ENCODE measurements at regions not wholly inside any gene's neighbourhood (a gene's known extent, or its start where the extent isn't known, plus 50 kb on each side); places are given as distances from the start of the nearest gene placed in this dataset.
"Not testable (repeated sequence)": the region's sequence is repeated elsewhere in the genome, so short reads cannot be mapped to it uniquely, and the experiment has no call there.

DNA sequence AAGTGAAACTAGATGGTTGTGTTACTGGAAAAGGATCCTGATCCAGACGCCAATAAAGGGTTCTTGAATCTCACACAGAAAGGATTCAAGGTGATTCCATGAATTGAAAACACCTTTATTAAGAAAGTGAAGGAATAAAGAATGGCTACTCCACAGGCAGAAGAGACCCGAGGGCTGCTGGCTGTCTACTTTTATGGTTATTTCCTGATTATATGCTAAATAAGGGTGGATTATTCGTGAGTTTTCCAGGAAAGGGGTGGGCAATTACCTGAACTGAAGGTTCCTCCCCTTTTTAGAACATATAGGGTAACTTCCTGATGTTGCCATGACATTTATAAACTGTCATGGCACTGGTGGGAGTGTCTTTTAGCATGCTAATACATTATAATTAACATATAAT, 50.9 kb upstream of the WARS2 start:
- DNase-seq (ENCODE audit: low read depth in 2 of 2), result no peak
- TF ChIP-seq, protein P1, sequence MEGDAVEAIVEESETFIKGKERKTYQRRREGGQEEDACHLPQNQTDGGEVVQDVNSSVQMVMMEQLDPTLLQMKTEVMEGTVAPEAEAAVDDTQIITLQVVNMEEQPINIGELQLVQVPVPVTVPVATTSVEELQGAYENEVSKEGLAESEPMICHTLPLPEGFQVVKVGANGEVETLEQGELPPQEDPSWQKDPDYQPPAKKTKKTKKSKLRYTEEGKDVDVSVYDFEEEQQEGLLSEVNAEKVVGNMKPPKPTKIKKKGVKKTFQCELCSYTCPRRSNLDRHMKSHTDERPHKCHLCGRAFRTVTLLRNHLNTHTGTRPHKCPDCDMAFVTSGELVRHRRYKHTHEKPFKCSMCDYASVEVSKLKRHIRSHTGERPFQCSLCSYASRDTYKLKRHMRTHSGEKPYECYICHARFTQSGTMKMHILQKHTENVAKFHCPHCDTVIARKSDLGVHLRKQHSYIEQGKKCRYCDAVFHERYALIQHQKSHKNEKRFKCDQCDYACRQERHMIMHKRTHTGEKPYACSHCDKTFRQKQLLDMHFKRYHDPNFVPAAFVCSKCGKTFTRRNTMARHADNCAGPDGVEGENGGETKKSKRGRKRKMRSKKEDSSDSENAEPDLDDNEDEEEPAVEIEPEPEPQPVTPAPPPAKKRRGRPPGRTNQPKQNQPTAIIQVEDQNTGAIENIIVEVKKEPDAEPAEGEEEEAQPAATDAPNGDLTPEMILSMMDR (IDR thresholded peaks at IDR 0.05; ENCODE audit: low read depth, low read length), result no peak
- no peak overlapping the region for H3K4me3 ChIP-seq (replicated peaks in 1 of 2; ENCODE audit: low read depth in 2 of 2, low read length in 2 of 2)

DNA sequence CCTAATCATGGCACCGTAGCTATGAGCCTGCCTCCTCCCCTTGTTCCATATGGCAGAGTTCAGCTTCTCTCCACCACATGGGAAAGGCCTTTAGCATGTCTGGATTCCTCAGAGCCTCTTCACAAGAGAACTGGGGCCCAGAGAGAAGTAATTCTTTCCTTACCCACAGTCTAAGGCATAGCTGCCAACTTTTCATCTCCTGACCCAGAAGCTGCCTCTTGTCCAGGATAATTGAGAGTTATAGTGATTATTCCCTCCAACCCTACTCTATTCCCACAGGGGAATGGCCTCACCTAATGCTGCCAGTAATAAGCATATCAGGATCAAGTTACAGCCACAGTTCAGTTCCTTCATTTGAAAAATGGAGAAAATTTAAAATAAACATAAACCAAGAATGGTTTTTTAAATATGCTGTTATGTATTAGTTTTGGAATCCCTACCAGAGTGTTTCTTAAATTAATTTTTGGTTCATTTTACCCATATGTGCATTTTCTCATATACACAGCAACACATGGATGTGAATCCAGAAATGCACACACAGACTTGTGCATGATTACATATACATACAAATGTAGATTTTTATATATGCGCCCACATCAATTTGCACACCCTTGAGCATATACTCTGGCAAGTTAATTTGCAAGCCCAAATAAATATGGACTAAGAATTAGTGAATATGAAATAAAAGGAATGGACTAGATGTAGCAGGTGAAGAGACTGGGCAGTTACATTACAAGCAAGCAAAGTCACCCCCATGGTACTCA, 63.9 kb upstream of the WARS2 start:
- DNase-seq (ENCODE audit: low read depth in 2 of 2), result no peak
- no peak overlapping the region for H3K4me3 ChIP-seq (replicated peaks in 1 of 2; ENCODE audit: low read depth in 2 of 2, low read length in 2 of 2)
- TF ChIP-seq, protein P1 (IDR thresholded peaks at IDR 0.05; ENCODE audit: low read depth, low read length), result no peak

DNA sequence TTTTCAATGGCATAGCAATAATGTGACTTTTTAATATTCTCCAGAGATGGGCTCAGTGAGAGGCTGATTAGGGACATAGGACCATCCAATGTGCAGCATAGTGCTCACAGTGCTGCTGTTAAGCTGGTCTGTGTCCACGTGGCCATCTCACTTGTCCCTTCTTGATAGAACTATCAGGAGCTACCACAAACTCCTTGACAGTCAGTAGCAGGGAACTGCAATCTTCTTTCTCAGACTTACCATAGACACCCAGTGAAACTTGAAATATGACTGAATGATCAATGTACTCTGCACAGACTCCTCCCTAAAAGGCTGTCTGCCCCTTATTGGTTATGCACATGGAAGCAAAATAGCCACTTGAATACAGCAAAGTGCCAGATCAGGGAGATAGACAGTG, 64.5 kb upstream of the WARS2 start:
- no peak overlapping the region for H3K4me3 ChIP-seq (replicated peaks in 1 of 2; ENCODE audit: low read depth in 2 of 2, low read length in 2 of 2)
- no peak for DNase-seq (ENCODE audit: low read depth in 2 of 2)
- TF ChIP-seq, protein P1 (IDR thresholded peaks at IDR 0.05; ENCODE audit: low read depth, low read length), result no peak

DNA sequence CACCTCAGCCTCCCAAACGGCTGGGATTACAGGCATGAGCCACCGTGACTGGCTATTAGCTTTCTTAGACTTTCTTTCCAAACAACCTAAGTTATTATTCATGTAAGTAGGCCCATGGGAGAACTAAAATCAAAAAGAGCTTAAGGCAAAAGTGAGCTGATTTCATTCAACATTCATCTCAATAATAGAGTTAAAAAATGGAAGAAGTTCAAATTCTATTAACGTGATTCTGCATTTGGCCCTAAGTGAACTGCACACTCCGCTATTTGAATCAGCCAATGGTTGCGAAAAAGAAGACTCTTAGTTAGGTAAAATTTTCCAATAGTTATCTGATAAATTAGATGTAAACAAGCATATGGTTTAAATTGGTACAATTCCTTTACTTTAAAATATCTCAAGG, 68.6 kb upstream of the WARS2 start:
- TF ChIP-seq, protein P1 (IDR thresholded peaks at IDR 0.05; ENCODE audit: low read depth, low read length), result no peak
- DNase-seq (ENCODE audit: low read depth in 2 of 2), result no peak
- no peak overlapping the region for H3K4me3 ChIP-seq (replicated peaks in 1 of 2; ENCODE audit: low read depth in 2 of 2, low read length in 2 of 2)

DNA sequence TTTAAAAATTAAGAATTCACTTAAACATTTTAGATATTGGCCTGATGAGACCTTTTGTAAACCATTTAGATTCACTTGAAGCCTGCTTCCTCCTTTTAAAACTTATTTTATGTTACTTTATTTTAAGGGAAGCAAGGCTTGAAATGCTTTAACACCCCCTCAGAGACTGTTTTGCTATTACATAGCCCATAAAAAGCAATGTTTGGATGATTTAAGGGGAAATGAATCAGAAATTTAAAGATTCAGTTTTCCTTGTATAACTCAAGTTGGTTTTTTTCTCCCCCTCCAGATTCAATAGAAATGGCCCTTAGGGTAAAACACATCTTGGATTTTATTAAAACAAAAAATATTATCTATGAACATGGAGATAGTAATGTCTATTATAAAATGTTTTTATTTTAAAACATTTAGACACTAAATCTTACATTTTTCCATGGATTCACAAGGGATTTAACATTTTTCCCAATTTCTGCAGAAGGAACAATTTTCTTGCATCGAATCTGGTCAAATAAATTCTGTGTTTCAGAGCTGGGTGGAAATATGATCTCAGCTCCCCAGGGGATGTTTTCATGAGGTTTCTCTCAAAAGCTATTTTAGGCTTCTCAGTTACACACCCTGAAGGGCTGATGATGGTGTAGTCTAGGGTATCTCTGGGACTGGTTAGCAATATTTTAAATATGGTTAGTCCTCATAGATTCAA, 69.3 kb upstream of the WARS2 start:
- no peak overlapping the region for H3K4me3 ChIP-seq (replicated peaks in 1 of 2; ENCODE audit: low read depth in 2 of 2, low read length in 2 of 2)

DNA sequence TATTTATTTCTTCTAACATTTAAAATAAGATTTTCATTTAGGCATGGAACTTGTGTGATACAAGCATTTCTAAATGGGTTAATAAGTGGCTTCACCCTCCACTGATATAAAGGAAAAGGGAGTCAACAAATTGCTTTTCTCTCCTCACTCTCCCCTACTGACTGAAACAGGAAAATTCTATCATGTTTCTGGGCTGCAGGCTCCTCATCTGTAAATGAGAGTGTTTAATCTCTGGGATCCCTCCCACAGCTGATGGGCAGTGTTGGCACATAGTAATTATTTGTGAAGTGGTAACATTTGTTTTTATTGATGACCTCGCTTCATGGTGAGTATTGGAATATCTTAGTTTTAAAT, 69.8 kb upstream of the WARS2 start:
- H3K4me3 ChIP-seq (replicated peaks in 1 of 2; ENCODE audit: low read depth in 2 of 2, low read length in 2 of 2), result no peak overlapping the region

More for the DNA sequence above, 69.3 kb upstream of the WARS2 start:
- TF ChIP-seq, protein P1 (IDR thresholded peaks at IDR 0.05; ENCODE audit: low read depth, low read length), result no peak
- DNase-seq (ENCODE audit: low read depth in 2 of 2), result peak; percentile 11 to 39

DNA sequence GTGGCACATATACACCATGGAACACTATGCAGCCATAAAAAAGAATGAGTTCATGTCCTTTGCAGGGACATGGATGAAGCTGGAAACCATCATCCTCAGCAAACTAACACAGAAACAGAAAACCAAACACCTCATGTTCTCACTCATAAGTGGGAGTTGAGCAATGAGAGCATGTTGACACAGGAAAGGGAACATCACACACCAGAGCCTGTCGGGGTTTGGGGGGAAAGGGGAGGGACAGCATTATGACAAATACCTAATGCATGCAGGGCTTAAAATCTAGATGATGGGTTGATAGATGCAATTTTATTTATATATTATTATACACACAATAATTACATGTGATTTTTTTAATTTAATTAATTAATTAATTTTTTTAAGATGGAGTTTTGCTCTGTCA, 72.8 kb upstream of the WARS2 start:
- peak in 1 of 2 donors; percentile 7 for DNase-seq (ENCODE audit: low read depth in 2 of 2)

More for the DNA sequence above, 69.8 kb upstream of the WARS2 start:
- TF ChIP-seq, protein P1 (IDR thresholded peaks at IDR 0.05; ENCODE audit: low read depth, low read length), result no peak
- no peak for DNase-seq (ENCODE audit: low read depth in 2 of 2)

DNA sequence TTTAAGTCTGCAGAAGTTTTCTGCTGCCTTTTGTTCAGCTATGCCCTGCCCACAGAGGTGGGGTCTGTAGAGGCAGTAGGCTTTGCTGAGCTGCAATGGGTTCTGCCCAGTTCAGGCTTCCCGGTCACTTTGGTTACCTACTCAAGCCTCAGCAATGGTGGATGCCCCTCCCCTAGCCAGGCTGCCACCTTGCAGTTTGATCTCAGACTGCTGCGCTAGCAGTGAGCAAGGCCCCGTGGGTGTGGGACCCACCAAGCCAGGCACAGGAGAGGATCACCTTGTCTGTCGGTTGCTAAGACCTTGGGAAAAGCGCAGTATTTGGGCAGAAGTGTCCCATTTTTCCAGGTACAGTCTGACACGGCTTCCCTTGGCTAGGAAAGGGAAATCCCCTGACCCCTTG, 74.5 kb upstream of the WARS2 start:
- DNase-seq (ENCODE audit: low read depth in 2 of 2); H3K4me3 ChIP-seq (replicated peaks in 1 of 2; ENCODE audit: low read depth in 2 of 2, low read length in 2 of 2): not testable (repeated sequence)

More for the DNA sequence above, 72.8 kb upstream of the WARS2 start:
- H3K4me3 ChIP-seq (replicated peaks in 1 of 2; ENCODE audit: low read depth in 2 of 2, low read length in 2 of 2), result not testable (repeated sequence)
